Fibroblast of skin of abdomen (primary cell): ENCODE measurements at regions not wholly inside any gene's neighbourhood (a gene's known extent, or its start where the extent isn't known, plus 50 kb on each side); places are given as distances from the start of the nearest gene placed in this dataset.
"Not testable (repeated sequence)": the region's sequence is repeated elsewhere in the genome, so short reads cannot be mapped to it uniquely, and the experiment has no call there.

Experiments
- DNase-seq: peaks from one replicate; pipeline ENCODE4 v3.0.0-alpha.2; 2013

GRCh38 chr2:33730193-33730592 is 131.1 kb upstream of the FAM98A start:
- DNase-seq: no peak

- DNase-seq: no peak
Measured at GRCh38 chr2:33729353-33729752, 130.3 kb upstream of the FAM98A start.

GRCh38 chr2:33728106-33728505 is 129.0 kb upstream of the FAM98A start:
- no peak for DNase-seq

GRCh38 chr2:33727361-33728032 is 128.4 kb upstream of the FAM98A start:
- DNase-seq: no peak

GRCh38 chr2:33726415-33726814 is 127.3 kb upstream of the FAM98A start:
- no peak for DNase-seq

- no peak for DNase-seq
Measured at GRCh38 chr2:33723329-33723728, 124.2 kb upstream of the FAM98A start.

GRCh38 chr2:33719067-33719466 is 120.0 kb upstream of the FAM98A start:
- DNase-seq: no peak

GRCh38 chr2:33712674-33713073 is 113.6 kb upstream of the FAM98A start:
- DNase-seq: no peak

- DNase-seq: no peak
Measured at GRCh38 chr2:33709951-33710350, 110.9 kb upstream of the FAM98A start.

- no peak for DNase-seq
Measured at GRCh38 chr2:33707312-33707711, 108.2 kb upstream of the FAM98A start.

- no peak for DNase-seq
Measured at GRCh38 chr2:33706410-33706809, 107.3 kb upstream of the FAM98A start.

- no peak for DNase-seq
Measured at GRCh38 chr2:33704406-33704855, 105.3 kb upstream of the FAM98A start.

- DNase-seq: no peak
Measured at GRCh38 chr2:33696234-33696633, 97.1 kb upstream of the FAM98A start.

GRCh38 chr2:33694904-33695303 is 95.8 kb upstream of the FAM98A start:
- no peak for DNase-seq

- DNase-seq: not testable (repeated sequence)
Measured at GRCh38 chr2:33690686-33691085, 91.6 kb upstream of the FAM98A start.

GRCh38 chr2:33681364-33681757 is 82.3 kb upstream of the FAM98A start:
- DNase-seq: no peak

GRCh38 chr2:33680644-33681363 is 81.7 kb upstream of the FAM98A start:
- no peak for DNase-seq

GRCh38 chr2:33678436-33678835 is 79.3 kb upstream of the FAM98A start:
- no peak for DNase-seq

- DNase-seq: peak; percentile 2
Measured at GRCh38 chr2:33673937-33674336, 74.8 kb upstream of the FAM98A start.

- DNase-seq: no peak
Measured at GRCh38 chr2:33672896-33673295, 73.8 kb upstream of the FAM98A start.

- no peak for DNase-seq
Measured at GRCh38 chr2:33672389-33672788, 73.3 kb upstream of the FAM98A start.

GRCh38 chr2:33671198-33671597 is 72.1 kb upstream of the FAM98A start:
- DNase-seq: no peak

GRCh38 chr2:33670392-33670937 is 71.4 kb upstream of the FAM98A start:
- DNase-seq: no peak

GRCh38 chr2:33666879-33667278 is 67.8 kb upstream of the FAM98A start:
- no peak for DNase-seq
